HK-2 (cell line): ENCODE measurements at regions not wholly inside any gene's neighbourhood (a gene's known extent, or its start where the extent isn't known, plus 50 kb on each side); places are given as distances from the start of the nearest gene placed in this dataset.
"Not testable (repeated sequence)": the region's sequence is repeated elsewhere in the genome, so short reads cannot be mapped to it uniquely, and the experiment has no call there.

Experiments
- DNase-seq: peaks from one replicate; pipeline ENCODE4 v3.0.0-alpha.2; 2018; ENCODE audit not compliant: unreplicated experiment

GRCh38 chr16:31581065-31581464, 53.4 kb downstream of the AHSP start:
- not testable (repeated sequence) for DNase-seq

- not testable (repeated sequence) for DNase-seq
Measured at GRCh38 chr16:31601737-31602384, 74.2 kb downstream of the AHSP start.

DNA sequence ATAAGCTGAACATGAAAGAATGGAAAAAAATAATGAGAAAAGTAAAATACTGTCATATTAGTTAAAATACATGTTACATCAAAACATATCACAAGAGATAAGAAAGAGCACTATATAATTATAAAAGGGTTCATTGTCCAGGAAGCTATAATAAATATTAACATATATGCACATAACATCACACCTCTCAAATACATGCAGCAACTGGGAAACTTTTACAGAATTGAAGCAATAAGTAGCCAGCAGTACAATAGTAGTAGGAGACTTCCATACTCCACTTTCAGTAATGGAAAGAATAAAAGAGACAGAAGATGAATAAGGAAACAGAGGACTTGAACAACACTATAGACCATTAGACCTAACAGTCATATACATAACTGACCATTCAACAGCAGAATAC, 90.4 kb downstream of the AHSP start:
- DNase-seq, result no peak

GRCh38 chr16:31636433-31636832, 108.7 kb downstream of the AHSP start:
- DNase-seq, result no peak

- DNase-seq, result no peak
Measured at GRCh38 chr16:31641279-31641678, 113.6 kb downstream of the AHSP start.

- not testable (repeated sequence) for DNase-seq
Measured at GRCh38 chr16:31655674-31656073, 128.0 kb downstream of the AHSP start.

DNA sequence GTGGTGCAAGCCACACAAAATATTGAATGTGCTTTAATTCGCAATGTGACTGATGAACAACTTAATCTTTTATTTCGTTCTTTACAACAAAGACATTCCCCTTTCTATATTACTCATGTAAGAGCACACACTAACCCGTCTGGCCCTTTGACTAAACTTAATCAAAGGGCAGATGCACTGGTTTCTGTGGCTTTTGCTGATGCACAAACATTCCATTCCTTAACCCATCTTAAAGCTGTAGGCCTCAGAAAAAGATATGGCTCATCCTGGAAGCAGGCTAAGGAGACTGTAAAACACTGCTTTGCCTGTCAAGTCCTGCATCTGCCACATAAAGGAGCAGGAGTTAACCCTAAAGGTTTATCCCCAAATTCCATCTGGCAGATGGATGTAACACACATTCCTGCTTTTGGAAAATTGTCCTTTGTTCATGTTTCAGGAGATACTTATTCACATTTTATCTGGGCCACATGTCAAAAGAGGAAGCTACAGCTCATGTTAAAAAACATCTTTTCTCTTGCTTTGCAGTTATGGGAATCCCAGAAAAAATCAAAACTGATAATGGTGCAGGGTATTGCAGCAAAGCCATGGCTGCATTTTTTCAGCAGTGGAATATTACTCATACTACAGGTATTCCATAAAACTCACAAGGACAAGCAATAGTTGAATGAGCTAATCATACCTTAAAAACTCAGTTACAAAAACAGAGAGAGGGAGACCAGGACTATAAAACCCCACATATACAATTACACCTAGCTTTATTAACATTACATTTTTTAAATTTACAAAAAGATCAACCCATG, 137.2 kb downstream of the AHSP start:
- no peak for DNase-seq

DNA sequence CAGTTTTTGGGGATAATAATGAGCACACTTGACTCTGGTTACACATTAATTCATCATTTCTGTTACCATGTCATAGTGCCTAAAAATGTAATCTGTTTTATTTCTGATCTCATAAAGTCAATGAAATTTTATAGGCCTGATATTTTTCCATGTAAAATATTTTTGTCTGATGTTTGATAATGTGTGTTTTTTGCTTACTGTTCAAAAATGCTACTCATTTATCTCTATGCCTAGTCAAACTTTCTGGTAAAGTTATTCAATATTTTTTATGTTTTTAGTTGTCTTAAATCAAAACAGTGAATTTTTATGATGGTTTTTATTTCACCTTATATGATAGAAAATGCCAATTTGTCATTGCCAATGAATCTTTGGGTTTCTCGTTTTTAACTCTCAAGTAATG, 147.0 kb downstream of the AHSP start:
- DNase-seq, result no peak

DNA sequence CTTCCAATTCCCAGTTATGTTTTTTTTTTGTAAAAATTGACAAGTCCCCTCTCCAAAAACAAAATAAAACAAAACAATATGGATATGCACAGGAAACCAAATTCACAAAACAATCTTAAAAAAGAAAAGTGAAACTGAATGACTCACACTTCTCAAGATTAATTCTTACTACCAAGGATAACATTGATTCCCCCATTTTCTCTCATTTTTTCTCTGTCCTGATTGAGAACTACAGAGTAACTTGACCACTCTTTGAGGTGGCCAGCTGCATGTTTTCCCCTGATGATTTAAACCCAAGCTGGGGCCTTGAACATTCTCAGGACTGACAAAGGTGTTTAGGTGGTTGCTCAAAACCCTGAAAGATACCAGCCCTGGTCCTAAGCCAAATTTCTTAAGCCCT, 149.0 kb downstream of the AHSP start:
- no peak for DNase-seq

DNA sequence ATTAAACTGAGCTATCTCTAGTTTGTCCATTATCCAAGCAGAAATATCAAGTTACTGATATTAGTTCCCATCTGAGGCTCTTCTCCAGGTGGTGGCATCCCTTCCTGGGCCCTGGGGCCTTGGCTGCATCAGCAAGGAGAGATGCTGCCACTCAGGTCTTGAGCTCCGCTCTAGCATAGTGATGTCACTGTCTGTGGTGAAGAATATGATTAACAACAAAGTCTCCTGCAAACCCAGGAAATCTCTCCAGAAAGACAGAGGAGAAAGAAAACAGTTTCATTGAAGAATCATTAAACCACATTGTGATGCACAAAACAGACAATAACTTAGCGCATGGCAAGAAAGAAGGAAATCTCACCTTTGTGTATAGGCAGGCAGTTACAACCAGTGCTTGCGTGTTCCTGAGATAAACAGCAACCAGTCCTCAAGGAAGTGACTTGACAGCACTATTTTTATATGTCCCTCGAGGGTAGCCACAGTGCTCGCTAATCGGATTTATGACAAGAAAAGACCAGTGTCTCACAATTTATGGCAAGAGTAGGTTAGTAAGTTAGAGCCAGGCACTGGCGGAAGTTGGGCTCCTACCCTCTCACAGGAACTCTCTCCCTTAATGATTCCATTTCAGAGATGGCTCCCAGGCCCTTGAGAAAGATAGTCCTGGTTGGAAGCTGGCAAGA, 151.1 kb downstream of the AHSP start:
- no peak for DNase-seq

- DNase-seq, result not testable (repeated sequence)
Measured at GRCh38 chr16:31689331-31689730, 161.6 kb downstream of the AHSP start.

DNA sequence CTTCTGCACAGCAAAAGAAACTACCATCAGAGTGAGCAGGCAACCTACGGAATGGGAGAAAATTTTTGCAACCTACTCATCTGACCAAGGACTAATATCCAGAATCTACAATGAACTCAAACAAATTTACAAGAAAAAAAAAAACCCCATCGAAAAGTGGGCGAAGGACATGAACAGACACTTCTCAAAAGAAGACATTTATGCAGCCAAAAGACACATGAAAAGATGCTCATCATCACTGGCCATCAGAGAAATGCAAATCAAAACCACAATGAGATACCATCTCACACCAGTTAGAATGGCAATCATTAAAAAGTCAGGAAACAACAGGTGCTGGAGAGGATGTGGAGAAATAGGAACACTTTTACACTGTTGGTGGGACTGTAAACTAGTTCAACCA, 164.6 kb downstream of the AHSP start:
- not testable (repeated sequence) for DNase-seq

DNA sequence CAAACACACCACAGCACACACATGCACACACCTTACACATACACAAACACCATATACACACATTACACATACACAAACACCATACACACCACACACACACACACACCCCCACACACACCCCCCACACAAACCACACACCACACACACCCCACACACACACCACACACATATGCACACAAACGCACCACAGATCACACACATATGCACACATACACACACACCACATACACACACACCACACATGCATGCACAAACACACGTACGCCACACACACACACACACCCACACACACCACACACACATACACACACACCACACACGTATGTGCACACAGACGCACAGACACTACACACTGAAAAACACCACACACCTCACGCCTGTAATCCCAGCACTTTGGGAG, 166.0 kb downstream of the AHSP start:
- no peak for DNase-seq

DNA sequence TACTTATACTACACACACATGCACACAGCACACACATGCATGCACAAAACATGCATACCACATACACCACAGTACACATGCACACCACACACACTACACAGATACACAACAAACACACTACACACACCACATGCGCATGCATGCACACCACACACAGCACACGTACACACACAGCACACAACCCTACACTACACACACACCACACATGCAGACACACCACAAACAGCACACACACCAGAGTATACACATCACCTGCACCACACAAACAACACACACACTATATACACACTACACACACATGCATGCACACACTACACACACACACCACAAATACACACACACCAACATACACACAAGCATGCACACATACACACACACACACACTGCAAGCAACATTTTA, 166.8 kb downstream of the AHSP start:
- no peak for DNase-seq

DNA sequence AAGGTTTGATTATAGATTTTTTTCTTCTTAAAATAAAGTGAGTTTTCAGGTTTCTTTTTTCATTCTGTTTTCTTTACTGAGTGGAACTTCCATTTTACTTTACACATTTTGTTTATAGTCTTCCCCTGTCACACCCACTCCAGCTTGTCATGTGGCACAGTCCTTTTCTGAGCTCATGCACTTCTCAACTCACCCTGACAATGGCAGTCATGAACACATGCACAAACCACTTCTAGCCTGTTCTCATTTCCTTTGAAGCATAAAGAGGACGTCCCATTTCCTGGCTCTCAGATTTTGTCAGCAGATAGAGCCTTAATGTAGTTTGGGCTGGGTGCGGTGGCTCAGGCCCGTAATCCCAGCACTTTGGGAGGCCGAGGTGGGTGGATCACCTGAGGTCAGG, 168.0 kb downstream of the AHSP start:
- DNase-seq, result no peak

DNA sequence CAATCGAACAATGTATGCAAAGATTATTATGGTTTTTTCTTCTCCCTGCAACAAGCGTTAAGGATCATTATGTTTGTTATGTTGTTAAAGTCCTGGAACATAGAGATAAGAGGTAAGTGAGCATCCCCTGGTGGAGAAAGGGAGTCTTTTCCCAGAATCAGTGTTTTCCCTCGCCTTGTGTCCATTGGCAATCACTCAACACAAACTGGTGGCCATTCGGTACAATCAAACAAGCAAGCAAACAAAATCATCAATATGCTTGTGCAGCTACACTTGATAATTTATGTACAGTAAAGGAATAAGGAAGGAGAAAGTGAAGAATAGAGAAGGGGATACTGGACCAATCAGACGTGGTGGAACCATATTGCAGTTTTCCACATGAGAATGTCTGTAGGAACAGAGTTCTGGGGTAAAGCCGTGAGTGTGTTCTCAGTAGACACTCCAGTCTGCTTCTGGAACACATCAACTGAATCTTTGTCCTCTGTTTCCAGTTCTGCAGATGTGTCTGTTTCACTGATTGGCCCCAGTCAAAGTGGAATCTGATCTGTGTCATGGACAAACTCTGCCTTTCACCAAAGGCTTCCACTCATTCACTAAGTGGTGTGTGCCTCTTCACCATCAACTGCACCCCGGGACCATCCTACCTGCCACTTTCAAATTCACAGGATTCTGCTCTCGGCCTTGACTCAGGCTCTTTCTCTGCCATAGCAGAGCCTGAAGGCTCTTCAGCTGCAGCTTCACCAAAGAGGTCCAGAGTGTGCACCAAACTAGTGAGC, 169.5 kb downstream of the AHSP start:
- DNase-seq, result no peak

- DNase-seq, result no peak
Measured at GRCh38 chr16:31697744-31698125, 170.0 kb downstream of the AHSP start.

GRCh38 chr16:31698901-31699300, 171.2 kb downstream of the AHSP start:
- no peak for DNase-seq

DNA sequence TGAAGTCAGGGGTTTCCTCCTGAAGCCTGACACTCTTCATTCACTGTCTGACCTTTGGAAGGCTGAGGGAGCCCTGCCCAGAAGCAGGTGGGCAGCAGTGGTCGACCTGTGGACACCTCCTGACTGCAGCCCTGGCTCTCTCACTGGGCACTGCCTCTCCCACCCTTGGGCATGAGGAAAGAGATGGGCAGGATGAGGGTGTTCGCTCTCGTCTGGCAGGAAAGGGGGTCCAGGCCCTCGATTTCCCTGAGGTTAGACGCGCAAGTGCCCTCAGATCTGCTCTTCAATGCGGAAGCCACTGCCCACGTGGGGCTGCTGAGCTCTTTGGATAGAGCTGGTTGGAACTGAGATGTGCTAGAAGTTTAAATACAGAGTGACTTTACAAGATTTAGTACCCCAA, 171.9 kb downstream of the AHSP start:
- DNase-seq, result no peak

DNA sequence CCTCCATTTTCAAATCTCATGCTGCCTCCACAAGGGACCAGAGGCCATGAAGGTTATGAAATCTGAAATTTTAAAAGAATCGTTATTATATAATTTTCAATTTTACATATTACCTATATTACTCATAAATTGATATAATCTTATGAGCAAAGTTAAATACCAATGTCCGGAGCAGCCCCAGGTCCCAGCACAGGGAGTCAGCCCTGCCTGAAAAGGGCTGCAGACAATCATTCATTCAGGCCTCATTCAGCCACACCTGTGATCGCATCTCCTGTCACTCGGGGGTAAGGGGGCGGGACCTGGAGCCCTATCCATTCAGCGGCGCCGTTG, 172.5 kb downstream of the AHSP start:
- DNase-seq, result no peak

DNA sequence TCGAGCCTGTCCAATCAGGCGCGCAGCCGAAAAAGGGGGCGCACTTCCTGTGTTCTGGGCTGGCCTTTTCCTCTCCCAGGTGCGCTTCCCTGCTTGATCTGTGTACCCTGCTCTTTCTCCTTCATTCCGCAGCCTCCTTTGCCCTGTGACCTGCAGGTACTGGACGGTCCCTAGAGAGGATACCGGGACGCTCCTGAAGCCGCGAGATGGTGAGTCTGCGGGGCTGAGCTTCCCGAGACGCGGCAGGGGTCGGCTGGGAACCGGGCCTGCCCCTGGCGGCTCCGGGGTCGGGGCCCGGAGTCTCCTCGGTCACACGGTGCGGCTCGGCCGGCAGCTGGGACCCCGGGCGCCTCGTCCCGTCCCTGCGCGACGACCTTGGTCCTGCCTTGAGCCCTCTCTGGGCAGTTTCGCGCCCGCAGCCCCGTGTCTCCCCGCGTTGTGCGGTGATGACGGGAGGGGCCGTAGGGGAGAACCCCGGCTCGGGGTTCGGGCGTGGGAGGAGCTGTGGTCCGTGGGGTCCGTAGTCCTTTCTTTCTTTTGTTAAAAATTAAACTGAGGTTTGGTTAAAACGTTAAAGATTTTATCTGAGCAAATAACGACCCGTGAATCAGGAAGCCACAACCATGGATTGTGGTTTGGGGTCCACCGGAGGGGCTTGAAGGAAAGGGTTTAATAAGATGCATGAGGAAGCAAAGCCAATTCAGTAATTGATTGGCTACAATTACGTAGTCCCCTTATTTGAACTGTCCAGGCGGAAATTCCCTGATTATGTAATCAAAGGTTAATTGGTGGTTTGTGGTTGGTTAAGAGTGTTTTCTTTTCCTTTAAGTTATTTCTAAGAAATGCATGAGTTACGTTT, 172.8 kb upstream of the ZNF267 start:
- peak; percentile 49 for DNase-seq
